Spleen (tissue), 7 donors: ENCODE measurements at regions not wholly inside any gene's neighbourhood (a gene's known extent, or its start where the extent isn't known, plus 50 kb on each side); places are given as distances from the start of the nearest gene placed in this dataset.

Experiments
- POLR2A ChIP-seq, 3 donors: fragments of 450-650 bp; IDR thresholded peaks; one replicate each; pipeline ENCODE4 v1.5.1; 2017; ENCODE audit warnings: antibody characterized with exemption in 3 of 3, mild to moderate bottlenecking in 1 of 3
- POLR2AphosphoS5 ChIP-seq, 3 donors: sonication (generic); formaldehyde crosslinking; IDR thresholded peaks; one replicate each; pipeline ENCODE4 v1.5.1; 2017; ENCODE audit warnings: antibody characterized with exemption in 3 of 3
- TF ChIP-seq, protein P1 (sequence below), 11 experiments: fragments of 200-600 bp in 7 of 11; fragments of 450-650 bp in 4 of 11; sonication (generic) in 4 of 11; IDR thresholded peaks in 8 of 11; conservative IDR thresholded peaks in 3 of 11; 1 replicate in 7 of 11; 2 replicates in 4 of 11; pipeline versions ENCODE4 v1.4.0 to v1.8.0; 2016 to 2021; ENCODE audit warnings: antibody characterized with exemption in 11 of 11, inconsistent platforms in 4 of 11, mild to moderate bottlenecking in 1 of 11
- donor health status: DM: no; HTN: no; CAD: no; lungs with moderate emphysema.
- donor health status: DM: no; HTN: no; CAD: no.
- donor health status: DM: no; HTN: no; CAD: no.

DNA sequence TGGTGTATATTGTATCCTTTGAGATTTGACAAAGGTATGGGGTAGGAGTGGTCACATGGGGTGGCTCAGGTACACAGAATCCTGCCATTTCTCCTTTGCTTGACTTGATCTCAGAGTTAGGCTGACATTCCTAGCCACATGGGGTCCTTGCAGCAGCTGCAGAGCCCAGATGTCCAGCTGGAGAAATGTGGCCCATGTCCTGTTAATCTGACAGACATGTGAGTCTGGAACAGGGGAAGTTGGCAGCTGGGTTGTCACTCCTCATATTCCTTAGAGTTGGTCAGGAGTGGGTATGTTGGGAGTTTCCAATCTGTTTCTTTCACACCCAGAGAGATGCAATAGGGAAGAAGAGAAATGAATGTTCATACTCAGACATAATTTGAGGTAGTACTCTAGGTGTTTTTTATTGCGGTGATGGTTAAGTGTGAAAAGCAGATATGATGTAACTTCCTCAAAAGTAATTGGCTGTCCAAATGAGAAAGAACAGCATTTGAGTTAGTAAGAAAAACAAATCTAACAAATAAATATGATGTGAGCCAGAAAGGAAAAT lies 402.6 kb upstream of the MEIS1 start:
- no peak for TF ChIP-seq POLR2A (IDR thresholded peaks at IDR 0.05)
- TF ChIP-seq, protein P1, sequence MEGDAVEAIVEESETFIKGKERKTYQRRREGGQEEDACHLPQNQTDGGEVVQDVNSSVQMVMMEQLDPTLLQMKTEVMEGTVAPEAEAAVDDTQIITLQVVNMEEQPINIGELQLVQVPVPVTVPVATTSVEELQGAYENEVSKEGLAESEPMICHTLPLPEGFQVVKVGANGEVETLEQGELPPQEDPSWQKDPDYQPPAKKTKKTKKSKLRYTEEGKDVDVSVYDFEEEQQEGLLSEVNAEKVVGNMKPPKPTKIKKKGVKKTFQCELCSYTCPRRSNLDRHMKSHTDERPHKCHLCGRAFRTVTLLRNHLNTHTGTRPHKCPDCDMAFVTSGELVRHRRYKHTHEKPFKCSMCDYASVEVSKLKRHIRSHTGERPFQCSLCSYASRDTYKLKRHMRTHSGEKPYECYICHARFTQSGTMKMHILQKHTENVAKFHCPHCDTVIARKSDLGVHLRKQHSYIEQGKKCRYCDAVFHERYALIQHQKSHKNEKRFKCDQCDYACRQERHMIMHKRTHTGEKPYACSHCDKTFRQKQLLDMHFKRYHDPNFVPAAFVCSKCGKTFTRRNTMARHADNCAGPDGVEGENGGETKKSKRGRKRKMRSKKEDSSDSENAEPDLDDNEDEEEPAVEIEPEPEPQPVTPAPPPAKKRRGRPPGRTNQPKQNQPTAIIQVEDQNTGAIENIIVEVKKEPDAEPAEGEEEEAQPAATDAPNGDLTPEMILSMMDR (IDR thresholded peaks at IDR 0.05 in 8 of 11, conservative IDR thresholded peaks at IDR 0.05 in 3 of 11) = no peak
- TF ChIP-seq POLR2AphosphoS5 (IDR thresholded peaks at IDR 0.05) = no peak
